ENCODE measurements at regions not wholly inside any gene's neighbourhood (a gene's known extent, or its start where the extent isn't known, plus 50 kb on each side); places are given as distances from the start of the nearest gene placed in this dataset.

- Histone ChIP-seq H3K27ac (ENCODE audit: insufficient read depth, low read depth, low read length) (no peak overlapping the region), H3K4me1 (ENCODE audit: control insufficient read depth, extremely low read depth, insufficient read depth, low read length) (no peaks in the 10 kb centered on the region), H4K20me1 (replicated peaks; ENCODE audit: control insufficient read depth, extremely low read depth, insufficient read depth, low read length) (no peaks in the 10 kb centered on the region), H3K9me1 (replicated peaks; ENCODE audit: control insufficient read depth, extremely low read depth, insufficient read depth, low read length) (no peaks in the 10 kb centered on the region), H3K4me2 (ENCODE audit: insufficient read depth, low read length) (no peak overlapping the region), H3K4me3 (replicated peaks in 1 of 3; ENCODE audit: insufficient read depth in 1 of 3, low read depth in 1 of 3, low read length in 3 of 3) (no peak overlapping the region), H3K9me3 (replicated peaks; ENCODE audit: control insufficient read depth, insufficient read depth, low read length) (no peaks in the 10 kb centered on the region), H3K79me2 (ENCODE audit: control insufficient read depth, insufficient read depth, low read length) (no peaks in the 10 kb centered on the region), H3K9ac (replicated peaks; ENCODE audit: extremely low read depth, insufficient read depth, low read length) (no peak overlapping the region), H3K36me3 (ENCODE audit: control insufficient read depth in 2 of 2, extremely low read depth in 1 of 2, insufficient read depth in 2 of 2, low read length in 2 of 2) (no peaks in the 10 kb centered on the region), H2AFZ (ENCODE audit: low read depth, low read length) (no peak overlapping the region), H3K27me3 (ENCODE audit: control insufficient read depth in 2 of 2, insufficient read depth in 2 of 2, low read length in 2 of 2) (no peaks in the 10 kb centered on the region)
- CTCF ChIA-PET: interaction anchor here (1.0 to 2.1 kb wide), 2 partner anchors 67 to 137 kb away, joined by 4 to 6 read pairs; no protein-coding TSS in a partner anchor
- TF ChIP-seq POLR2A (IDR thresholded peaks at IDR 0.05; ENCODE audit: low read depth, low read length) (no peak), FOS (IDR thresholded peaks at IDR 0.05; ENCODE audit: borderline replicate concordance, insufficient read depth, low read length) (no peak), EZH2 (IDR thresholded peaks at IDR 0.05; ENCODE audit: borderline replicate concordance, low read depth, low read length, severe bottlenecking) (no peak), JUN (IDR thresholded peaks at IDR 0.05; ENCODE audit: borderline replicate concordance, insufficient read depth, insufficient read length, low read depth) (no peak), MYC (IDR thresholded peaks at IDR 0.05; ENCODE audit: low read depth, low read length) (no peak)
- TF ChIP-seq, protein P1, sequence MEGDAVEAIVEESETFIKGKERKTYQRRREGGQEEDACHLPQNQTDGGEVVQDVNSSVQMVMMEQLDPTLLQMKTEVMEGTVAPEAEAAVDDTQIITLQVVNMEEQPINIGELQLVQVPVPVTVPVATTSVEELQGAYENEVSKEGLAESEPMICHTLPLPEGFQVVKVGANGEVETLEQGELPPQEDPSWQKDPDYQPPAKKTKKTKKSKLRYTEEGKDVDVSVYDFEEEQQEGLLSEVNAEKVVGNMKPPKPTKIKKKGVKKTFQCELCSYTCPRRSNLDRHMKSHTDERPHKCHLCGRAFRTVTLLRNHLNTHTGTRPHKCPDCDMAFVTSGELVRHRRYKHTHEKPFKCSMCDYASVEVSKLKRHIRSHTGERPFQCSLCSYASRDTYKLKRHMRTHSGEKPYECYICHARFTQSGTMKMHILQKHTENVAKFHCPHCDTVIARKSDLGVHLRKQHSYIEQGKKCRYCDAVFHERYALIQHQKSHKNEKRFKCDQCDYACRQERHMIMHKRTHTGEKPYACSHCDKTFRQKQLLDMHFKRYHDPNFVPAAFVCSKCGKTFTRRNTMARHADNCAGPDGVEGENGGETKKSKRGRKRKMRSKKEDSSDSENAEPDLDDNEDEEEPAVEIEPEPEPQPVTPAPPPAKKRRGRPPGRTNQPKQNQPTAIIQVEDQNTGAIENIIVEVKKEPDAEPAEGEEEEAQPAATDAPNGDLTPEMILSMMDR (IDR thresholded peaks at IDR 0.05; ENCODE audit: extremely low read depth in 1 of 2, insufficient read depth in 1 of 2, low read depth in 1 of 2, low read length in 2 of 2): no peak
- FAIRE-seq (peak; percentile 70), DNase-seq (ENCODE audit: low read depth, low spot score) (peak; percentile 59)
- no TSS peak for BruUV-seq (replicated peaks)
- dilution Hi-C loops (cut with MboI; ENCODE audit: extremely low pct_ligation_motif_present, low sequenced_read_pairs) (no loop called here), intact Hi-C loops (cut with micrococcal nuclease) (no loop called here)
- POLR2A ChIA-PET: no interaction called here
Measured at GRCh38 chr10:71911296-71911953, 52.8 kb upstream of the CHST3 start.
